ENCODE measurements at regions not wholly inside any gene's neighbourhood (a gene's known extent, or its start where the extent isn't known, plus 50 kb on each side); places are given as distances from the start of the nearest gene placed in this dataset.

GRCh38 chr1:9183898-9184297 is 50.7 kb upstream of the H6PD start:
- H3K4me3 ChIP-seq (ENCODE audit: low read depth, low read length), result peak overlapping the region; percentile 81
- TF ChIP-seq CTCF (IDR thresholded peaks at IDR 0.05; ENCODE audit: low read depth, low read length), result no peak

- no peak overlapping the region for H3K4me3 ChIP-seq (ENCODE audit: low read depth, low read length)
- no peak for TF ChIP-seq CTCF (IDR thresholded peaks at IDR 0.05; ENCODE audit: low read depth, low read length)
Measured at GRCh38 chr1:9184749-9185148, 49.8 kb upstream of the H6PD start.

Measured in WI38 (cell line).